Hematopoietic multipotent progenitor cell treated with erythropoietin and hydrocortisone succinate and interleukin-3 and kit ligand, for 15 days (in vitro differentiated cells): ENCODE measurements at regions not wholly inside any gene's neighbourhood (a gene's known extent, or its start where the extent isn't known, plus 50 kb on each side); places are given as distances from the start of the nearest gene placed in this dataset.
"Not testable (repeated sequence)": the region's sequence is repeated elsewhere in the genome, so short reads cannot be mapped to it uniquely, and the experiment has no call there.

Source experiments
- DNase-seq: peaks from one replicate; pipeline ENCODE4 v3.0.0-alpha.2; 2015; ENCODE audit warnings: low spot score

GRCh38 chr5:28807195-28807729, 1768.9 kb upstream of the CDH9 start:
- no peak for DNase-seq

GRCh38 chr5:28799035-28799434, 1760.6 kb upstream of the CDH9 start:
- not testable (repeated sequence) for DNase-seq

GRCh38 chr5:28788954-28789353, 1750.6 kb upstream of the CDH9 start:
- no peak for DNase-seq

GRCh38 chr5:28780083-28780692, 1741.8 kb upstream of the CDH9 start:
- DNase-seq = no peak

- DNase-seq = no peak
Observed at GRCh38 chr5:28779161-28779754, 1740.9 kb upstream of the CDH9 start.

- no peak for DNase-seq
Observed at GRCh38 chr5:28770307-28770706, 1731.9 kb upstream of the CDH9 start.

- DNase-seq = no peak
Observed at GRCh38 chr5:28766565-28767158, 1728.3 kb upstream of the CDH9 start.

GRCh38 chr5:28751396-28751795, 1713.0 kb upstream of the CDH9 start:
- no peak for DNase-seq

- DNase-seq = no peak
Observed at GRCh38 chr5:28750251-28750650, 1711.9 kb upstream of the CDH9 start.

- DNase-seq = no peak
Observed at GRCh38 chr5:28748446-28748845, 1710.1 kb upstream of the CDH9 start.

- DNase-seq = no peak
Observed at GRCh38 chr5:28743716-28744110, 1705.3 kb upstream of the CDH9 start.

- no peak for DNase-seq
Observed at GRCh38 chr5:28743025-28743715, 1704.8 kb upstream of the CDH9 start.

- no peak for DNase-seq
Observed at GRCh38 chr5:28737682-28738081, 1699.3 kb upstream of the CDH9 start.

- no peak for DNase-seq
Observed at GRCh38 chr5:28737222-28737621, 1698.8 kb upstream of the CDH9 start.

GRCh38 chr5:28734396-28734795, 1696.0 kb upstream of the CDH9 start:
- no peak for DNase-seq

- no peak for DNase-seq
Observed at GRCh38 chr5:28729067-28729466, 1690.7 kb upstream of the CDH9 start.

- no peak for DNase-seq
Observed at GRCh38 chr5:28726815-28727214, 1688.4 kb upstream of the CDH9 start.

- no peak for DNase-seq
Observed at GRCh38 chr5:28725001-28725400, 1686.6 kb upstream of the CDH9 start.

GRCh38 chr5:28714907-28715698, 1676.7 kb upstream of the CDH9 start:
- no peak for DNase-seq

GRCh38 chr5:28710360-28710759, 1672.0 kb upstream of the CDH9 start:
- no peak for DNase-seq

GRCh38 chr5:28708472-28708871, 1670.1 kb upstream of the CDH9 start:
- no peak for DNase-seq

GRCh38 chr5:28707706-28708105, 1669.3 kb upstream of the CDH9 start:
- DNase-seq = no peak
